Glomerular visceral epithelial cell (primary cell): ENCODE measurements at regions not wholly inside any gene's neighbourhood (a gene's known extent, or its start where the extent isn't known, plus 50 kb on each side); places are given as distances from the start of the nearest gene placed in this dataset.
"Not testable (repeated sequence)": the region's sequence is repeated elsewhere in the genome, so short reads cannot be mapped to it uniquely, and the experiment has no call there.

ENCODE experiments used
- DNase-seq: peaks from one replicate; pipeline ENCODE4 v3.0.0-alpha.2; 2016; ENCODE audit errors: extremely low spot score

DNA sequence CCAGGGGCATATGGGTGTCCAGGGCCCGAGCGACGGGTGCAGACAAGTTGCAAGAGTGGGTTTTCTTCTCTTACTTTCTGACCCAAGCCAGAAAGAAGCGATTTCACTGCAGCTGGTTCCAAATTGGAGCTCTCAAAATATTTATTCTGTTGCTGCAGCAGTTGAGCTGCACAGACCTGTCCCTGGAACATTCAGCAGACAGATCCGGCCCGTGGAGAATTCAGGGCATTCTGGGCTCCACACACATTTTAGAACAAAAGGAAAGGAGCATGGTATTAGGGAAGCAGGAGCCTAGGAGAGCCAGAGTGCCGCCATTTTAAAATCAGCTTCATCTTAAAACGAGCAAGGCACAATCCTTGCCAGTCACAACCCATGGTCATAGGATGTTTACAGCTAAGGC, 135.3 kb upstream of the TPM1 start:
- DNase-seq = no peak

DNA sequence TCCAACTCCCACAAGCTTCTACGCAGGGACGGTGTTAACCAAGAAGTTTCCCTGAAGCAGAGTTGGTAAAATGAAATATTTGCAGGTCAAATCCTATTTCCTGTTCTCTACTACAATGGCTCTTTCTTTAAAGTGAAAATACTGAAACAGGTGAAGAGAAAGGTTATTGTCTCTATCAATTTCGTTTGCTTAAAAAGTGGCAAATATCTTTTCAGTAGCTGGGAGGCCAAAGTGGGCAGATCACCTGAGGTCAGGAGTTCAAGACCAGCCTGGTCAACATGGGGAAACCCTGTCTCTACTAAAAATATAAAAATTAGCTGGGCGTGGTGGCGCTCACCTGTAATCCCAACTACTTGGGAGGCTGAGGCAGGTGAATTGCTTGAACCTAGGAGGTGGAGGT, 134.2 kb upstream of the TPM1 start:
- DNase-seq = not testable (repeated sequence)

DNA sequence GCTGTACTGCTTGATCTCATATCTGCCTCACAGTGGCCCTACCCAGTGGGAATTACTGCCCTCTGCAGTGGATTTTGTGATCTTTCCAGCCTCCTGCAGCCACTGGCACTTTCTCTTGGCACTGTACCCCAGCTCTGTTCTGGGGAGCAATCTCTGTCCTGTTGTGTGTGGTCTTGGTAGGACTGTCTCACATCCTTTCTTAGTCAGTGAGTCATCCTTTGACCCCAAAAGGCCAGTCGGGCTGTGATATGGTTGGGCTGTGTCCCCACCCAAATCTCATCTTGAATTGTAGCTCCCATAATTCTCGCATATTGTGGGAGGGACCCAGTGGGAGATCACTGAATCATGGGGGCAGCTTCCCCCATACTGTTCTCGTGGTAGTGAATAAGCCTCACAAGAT, 133.3 kb upstream of the TPM1 start:
- no peak for DNase-seq

DNA sequence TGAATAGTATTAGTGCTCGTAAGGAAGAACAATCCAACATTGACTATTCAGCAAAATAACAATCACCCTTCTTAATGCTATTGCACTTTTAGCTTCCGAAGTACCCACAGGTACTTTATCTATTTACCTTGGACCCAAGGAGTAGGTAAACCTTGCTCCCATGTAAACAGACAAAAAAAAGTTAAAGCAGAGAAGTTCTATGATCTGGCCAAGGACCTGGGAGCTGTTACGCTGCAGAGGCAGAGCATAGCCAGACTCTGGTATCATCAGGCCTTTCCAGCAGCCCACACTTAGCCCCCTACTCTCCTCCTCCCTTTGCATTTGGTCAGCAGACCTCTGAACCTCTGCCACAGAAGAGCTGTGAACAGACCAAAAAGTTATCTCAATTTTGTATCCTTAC, 130.3 kb upstream of the TPM1 start:
- no peak for DNase-seq

DNA sequence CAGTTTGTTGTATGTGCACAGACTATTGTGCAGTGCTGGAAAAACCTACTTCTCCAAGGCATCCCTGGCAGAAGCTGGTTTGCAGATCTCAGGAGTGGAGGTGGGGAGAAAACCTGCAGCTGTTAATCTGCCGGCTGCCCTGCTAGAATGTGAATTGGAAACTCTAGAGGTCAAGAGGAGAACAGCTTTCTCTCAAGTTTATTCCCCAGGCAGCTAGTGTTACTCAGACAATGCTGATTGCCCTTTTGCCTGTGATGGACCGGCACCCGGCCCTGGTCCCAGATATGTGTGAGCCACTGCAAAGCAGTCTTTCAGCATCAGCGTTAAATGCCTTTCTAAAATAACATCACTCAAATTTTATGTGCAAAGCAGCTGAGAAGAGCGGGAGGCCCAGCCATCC, 129.7 kb upstream of the TPM1 start:
- DNase-seq = peak; percentile 23

DNA sequence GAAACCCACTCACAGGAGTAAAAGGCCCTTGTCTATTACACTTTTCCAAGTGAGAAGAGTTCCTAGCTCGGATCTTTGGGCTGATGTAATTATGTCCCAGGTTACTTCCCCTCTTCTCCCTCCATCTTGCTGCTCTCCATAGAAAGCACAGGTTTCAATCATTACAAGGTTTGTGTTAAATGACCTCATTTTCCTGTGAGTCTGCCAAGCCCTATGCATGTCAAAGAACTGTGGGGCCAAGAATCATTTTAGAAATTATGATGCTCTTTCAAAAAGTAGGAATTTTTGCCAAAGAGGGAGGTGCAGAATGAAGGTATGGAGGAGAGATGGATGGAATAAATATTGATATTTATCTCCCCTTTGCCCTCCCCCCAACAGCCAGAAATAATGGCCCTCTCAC, 129.3 kb upstream of the TPM1 start:
- no peak for DNase-seq

DNA sequence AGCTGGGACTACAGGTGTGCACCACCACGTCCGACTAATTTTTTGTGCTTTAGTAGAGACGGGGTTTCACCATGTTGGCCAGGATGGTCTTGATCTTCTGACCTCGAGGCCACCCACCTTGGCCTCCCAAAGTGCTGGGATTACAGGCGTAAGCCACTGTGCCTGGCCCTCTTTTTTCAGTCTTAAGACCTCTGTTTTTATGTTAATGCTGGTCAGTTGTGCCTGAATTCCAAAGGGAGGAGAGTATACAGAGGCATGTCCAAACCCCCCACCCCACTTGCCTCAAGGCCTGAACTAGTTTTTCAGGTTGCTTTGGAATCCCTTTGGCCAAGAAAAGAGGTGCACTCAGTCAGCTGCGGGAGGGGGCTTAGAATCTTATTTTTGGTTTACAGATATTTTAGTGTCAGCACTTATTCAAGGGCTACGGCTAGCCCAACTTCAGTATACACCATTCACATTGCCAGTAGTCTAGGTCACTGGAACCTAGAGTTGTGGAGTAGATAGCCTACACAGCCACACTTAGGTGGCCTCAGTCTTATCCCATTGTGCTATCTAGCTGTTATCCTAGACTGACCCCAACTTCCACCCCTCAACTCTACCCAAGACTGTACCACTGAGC, 128.0 kb upstream of the TPM1 start:
- DNase-seq = no peak

DNA sequence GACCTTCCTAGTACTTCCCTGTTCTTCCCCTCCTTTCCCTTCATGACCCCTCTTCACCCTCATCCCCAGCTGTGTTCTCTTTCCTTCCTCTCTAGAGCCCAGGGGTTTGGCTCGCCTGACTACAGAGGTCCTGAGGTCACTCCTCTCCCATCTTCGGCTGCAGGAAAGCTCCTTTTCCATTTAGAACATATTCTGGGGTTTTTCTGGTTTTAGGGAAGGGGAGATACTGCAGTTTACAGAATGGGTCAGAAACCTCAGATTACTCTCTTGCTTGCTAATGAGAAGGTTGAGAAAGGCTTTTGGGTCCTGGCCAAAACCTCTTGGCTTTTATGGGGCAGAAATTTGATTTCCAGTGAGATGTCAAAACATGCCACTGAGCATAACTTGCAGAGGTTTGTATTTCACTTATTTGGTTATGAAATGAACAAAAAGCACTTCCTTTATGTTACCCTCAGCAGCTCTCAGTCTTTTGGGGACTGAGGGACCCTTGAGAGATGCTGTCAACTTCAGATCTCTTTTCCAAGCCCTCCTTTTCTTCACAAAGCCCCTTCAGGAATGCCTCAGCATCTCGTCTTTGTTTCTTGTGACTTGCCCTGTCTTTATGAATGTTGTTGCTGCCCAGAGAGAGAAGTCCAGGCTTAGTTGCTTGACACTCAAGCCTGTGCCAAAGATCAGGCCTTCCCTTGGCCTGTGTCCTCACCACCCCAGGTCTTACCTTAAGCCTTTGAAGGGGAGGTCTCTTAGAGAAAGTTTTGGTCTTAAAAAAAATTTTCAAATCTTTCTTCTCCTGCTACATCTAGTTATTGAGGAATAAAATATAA, 121.7 kb upstream of the TPM1 start:
- peak; percentile 40 for DNase-seq

DNA sequence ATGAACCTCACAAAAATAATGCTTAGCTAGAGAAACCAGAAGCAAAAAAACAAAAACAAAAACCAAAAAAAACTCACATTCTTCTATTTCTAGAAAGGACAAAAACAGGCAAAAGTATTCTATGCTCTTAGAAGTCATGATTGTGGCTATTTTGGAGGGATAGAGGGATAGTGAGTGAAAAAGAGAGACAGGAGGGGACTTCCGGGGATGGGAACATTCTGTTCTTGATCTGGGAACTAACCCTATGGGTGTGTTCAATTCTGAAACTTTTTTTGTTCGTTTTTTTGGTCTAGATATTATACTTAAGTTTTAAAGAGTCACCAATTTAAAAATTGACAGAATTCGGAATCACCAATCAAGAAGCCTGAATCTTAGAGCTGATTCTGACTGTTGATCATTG, 120.0 kb upstream of the TPM1 start:
- no peak for DNase-seq

DNA sequence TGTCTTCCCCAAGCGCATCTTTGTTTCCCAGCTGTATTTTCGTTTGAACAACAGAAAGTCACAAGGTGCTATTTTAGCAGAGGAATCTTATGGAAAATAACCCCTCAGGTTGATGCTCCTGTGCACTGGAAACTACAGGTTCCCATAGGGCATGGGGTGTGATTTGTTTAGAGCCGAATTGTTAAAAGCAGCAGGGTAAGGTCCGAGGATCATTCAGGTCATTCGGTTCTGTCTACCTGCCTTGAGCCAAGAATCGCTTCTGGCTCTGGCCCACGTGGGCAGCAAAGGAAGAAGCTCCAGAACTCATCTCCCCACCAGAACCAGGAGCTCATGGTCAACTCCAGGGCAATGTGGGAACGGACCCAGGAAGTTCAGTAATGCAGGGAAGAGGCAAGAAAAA, 116.7 kb upstream of the TPM1 start:
- DNase-seq = no peak

DNA sequence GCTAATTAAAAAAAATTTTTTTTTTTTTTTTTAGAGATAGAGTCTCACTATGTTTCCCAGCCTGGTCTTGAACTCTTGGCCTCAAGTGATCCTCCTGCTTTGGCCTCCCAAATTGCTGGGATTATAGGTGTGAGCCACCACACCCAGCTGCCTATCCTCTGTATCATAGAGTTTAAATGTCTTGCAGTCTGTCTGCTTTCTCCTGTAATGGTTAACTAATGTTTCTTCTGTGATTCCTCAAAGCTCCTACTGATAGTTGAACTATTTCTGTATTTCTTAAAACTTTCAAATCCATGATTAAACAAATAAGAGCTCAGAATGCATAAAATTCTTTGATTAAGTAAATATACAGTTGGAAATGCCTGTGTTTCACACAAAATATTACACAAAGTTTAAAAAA, 115.4 kb upstream of the TPM1 start:
- DNase-seq = peak; percentile 41

DNA sequence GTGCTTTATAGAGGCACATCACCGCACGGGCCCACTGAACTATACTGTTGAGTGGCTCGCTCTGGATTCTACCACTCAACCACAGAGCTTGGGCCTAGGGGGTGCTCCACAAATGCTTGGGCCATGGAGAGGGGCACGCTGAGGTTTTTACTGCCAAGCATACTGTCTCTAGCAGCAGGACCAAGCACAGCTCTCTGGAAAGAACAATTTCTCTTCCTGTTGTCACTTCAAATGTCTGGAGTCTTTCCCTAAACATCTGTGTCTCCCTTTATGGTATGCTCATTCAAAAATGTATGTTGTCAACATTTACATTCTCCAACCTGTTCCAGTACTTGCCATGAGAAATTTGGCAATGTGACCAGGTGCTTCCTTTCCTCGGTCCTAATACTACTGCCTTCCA, 114.7 kb upstream of the TPM1 start:
- DNase-seq = peak; percentile 6

DNA sequence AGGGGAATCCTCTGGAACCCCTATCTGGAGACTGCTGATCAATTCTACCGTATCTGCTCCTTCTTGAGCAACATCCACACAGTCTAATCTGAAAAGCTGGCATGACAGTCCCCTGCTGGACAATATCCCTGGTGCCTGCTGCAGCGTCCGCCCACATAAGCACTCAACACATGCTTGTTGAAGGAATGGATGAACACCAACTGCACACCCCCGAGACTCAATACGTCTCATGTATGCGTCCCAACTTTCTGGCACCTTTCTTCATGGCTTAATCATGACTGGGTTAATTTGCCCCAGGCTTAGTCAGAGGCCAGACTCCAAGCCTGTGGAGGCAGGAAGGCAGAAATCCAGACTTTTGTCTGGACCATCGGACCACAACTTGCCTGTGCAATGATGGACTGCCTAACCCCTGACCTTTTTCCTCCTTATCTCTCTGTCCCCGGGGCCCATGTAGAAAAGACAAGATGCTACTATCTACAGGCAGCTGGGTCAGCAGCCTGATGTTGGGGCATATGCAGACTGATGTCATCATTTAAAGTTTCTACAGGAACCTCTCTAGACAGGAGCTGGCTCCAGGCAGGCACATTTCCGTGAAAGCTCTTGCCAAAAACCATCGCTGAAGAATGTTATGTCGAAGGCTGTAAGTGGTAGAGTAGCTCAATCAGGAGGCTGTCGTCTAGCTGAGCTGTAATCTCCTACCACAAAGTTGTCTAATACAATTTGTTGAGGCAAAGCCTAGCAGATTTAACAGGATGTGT, 114.1 kb upstream of the TPM1 start:
- peak; percentile 92 for DNase-seq

DNA sequence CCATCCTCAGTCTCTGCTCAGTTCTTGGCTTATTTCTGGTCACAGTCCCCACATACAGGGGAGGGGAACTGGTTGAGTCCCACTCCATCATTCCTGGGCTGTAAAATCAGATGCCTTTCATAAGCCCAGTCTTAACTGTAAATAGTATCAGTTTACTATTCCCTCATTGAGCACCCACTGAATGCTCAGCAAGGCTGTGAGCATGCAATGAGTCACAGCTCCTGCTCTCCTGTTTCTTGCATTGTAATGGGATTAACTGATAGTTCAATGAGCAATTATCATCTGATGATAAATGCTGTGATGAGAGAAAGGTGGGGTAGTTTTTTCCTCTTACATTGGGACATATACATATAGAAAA, 113.6 kb upstream of the TPM1 start:
- peak; percentile 69 for DNase-seq

DNA sequence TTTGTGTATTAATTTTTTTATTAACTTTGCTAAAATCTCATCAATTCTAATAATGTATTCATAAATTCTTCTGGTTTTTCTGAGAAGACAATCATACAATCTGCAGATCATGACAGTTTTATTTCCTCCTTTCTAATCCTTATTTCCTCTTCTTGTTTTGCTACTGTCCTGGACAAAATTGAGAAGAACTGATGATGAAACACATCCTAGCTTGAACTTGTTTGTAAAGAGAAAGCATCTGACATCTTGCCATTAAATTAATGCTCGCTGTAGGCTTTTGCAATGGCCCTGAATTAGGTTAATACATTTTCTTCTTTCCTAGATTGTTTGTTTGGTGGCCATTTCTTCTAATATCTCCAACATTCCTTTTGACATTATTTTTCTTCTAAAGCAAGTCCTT, 110.9 kb upstream of the TPM1 start:
- DNase-seq = no peak

DNA sequence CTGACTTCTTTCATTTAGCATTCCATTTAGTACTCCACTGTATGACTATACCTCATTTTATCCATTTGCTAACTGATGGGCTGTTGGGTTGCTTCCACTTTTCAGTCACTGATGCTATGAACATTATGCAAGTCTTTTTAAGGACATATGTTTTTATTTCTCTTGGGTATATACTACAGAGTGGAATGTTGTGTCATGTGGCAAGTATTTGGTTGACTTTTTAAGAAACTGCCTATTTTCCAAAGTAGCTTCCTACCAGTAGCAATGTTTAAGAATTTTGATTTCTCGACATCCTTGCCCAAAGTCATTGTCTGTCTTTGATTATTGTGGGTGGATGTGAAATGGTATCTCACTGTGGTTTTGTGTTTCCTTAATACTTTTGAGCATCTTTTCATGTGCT, 110.1 kb upstream of the TPM1 start:
- DNase-seq = no peak

DNA sequence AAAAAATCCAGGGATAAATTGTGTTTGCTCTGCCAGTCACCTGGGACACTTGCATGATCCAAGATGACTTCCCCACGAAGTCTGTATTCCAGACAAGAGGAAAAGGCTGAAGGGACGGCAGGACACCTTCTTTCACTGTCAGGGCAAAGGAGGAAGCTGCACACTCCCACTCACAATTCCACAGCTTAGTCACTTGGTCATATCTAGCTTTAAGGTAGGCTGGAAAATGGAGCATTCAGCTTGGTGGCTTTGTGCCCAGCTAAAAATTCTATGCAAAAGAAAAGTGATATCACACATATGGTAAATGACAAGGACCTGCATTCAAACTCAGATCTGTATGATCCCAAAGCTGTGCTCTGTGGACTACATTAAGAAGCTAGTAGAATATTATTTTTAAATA, 109.2 kb upstream of the TPM1 start:
- DNase-seq = peak; percentile 23

DNA sequence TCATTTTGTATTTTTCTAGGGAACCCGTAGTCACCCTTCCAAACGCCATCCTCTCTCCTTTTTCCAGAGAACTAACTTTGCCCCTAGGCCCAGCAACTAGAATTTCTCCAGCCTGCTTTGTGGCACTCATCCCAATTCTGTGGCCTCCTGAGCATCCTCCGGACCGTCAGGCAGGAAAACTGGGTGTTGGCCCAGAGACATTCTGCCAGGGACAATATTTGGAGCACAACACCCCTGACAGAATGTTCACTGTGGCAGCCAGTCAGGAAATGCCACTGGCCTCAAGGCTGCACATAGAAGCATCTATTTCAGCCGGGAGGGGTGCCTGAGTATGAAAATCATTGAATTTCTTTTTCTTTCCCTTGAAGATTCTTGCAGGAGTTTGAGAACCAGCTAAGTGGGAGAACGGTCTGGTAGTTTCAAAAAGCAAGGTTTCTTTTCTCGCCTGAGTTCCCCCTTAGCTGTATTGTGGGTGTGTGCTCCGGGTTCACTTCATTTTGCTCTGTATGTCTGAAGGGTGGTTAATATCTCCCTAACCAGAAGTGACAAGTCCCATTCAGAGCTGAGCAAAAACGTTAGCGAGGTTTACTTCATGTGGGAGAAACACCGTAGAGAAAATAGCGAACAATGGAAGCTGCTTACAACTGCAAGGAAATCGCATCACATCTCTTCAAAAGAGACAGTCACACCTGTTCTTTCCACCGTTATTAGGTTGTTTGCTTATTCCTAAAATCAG, 108.1 kb upstream of the TPM1 start:
- no peak for DNase-seq

DNA sequence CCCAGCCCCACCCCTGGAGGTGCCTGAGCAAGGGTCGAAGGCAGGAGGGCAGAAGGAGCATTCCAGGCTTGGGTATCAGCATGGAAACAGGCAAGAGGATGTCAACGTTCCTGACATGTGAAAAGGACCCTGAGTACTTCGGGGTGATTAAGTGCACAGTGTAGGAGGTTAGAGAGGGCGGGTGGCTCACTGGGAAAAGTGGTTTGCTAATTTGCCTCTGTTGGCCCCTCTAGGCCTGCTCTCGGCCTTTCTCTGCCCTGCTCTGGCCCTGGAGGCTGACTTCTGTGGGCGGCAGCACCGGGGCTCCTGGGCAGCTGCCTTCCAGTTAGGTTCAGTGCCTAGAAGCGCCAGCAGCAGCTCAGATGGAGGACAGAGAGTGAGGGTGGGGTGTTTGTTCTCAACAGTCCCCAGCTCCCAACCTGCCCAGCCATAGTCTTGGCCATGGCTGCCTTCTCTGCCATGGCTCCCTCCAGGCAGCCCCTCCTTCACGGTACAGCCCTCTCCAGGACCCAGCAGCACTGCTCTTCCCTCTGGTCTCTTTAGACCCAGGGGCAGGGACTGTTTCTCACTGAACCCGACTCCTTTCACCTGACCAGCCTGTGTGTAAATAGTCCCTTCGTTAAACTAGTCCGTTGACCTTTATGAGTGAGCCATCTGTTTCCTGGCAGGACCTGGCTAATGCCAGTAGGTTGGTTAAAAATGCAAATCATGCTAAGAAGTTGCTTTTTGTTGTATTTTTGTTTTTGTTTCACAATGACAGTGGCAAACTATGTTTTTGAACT, 107.1 kb upstream of the TPM1 start:
- no peak for DNase-seq

DNA sequence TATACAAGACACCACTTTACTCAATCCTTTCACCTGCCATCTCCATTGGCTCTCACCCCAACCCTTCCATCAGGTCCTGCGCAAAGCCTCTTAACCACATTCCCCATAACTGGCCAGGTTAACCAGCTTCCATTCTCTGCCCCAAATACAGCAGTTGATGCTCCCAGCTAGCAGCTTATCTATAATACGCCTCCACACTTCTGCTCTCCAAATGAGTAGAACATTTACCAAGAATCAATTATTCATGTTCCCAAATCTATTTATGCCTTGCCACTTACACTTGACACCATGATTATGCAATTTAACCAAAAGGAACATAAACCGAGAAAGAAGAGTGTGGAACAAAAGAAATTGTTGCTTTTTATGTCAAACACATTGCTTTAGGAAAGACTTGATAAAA, 103.7 kb upstream of the TPM1 start:
- no peak for DNase-seq

DNA sequence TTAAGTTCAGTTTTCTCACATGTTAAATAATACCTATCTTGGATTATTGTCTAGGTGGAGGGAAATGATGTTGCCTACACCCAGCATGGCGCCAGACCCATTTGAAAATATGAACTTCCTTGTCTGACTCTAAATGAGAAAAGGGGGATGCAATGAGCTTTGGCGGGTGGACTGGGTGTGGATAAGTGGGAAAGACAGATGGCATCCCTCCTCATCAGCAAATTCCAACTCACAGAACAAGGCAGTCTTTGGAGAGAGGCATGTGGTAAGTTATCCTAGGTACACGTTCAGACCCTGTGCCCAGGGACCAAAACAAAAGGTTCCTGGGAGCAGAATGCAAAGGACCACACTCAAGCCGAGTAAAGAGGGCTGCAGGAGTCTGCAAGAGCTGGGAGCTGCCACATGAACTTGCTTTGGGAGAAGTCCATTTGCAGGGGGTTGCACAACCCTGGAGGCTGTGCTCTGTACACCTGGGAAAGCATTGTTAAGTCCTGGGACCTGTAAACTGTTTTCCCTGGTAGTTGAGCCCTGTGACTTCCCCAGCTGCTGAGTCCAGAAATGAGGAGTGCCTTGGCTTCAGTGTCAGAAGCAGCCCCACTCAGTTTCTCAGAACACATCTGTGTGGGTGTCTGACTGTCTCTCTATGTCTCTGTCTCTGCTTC, 102.3 kb upstream of the TPM1 start:
- no peak for DNase-seq
